GM18519 (cell line): ENCODE measurements at regions not wholly inside any gene's neighbourhood (a gene's known extent, or its start where the extent isn't known, plus 50 kb on each side); places are given as distances from the start of the nearest gene placed in this dataset.

Experiments used
- ATAC-seq: cut with Tn5 transposase; IDR thresholded peaks from one replicate; pipeline ENCODE4 v1.9.1; 2021; ENCODE audit warnings: mild to moderate bottlenecking, moderate library complexity; ENCODE audit not compliant: unreplicated experiment, low FRiP score

DNA sequence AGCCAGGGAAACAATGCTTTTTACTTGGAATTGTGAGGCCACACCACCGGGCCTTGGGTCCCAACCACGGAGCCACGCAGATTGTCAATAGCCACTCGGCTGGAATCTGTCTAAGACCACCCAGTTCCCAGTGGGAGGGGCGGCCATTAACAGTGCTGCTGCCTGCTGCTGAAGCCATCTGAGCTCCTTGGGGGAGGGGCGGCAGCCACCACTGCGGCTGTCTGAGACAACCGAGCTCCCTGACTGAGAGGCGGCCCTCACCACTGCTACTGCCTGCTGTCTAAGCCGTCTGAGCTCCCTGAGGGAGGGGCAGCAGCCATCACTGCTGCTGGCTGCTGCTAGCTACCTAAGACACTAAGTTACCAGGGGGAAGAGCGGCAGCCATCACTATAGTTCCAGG is 64.3 kb downstream of the DMRTA2 start:
- ATAC-seq, result no peak

DNA sequence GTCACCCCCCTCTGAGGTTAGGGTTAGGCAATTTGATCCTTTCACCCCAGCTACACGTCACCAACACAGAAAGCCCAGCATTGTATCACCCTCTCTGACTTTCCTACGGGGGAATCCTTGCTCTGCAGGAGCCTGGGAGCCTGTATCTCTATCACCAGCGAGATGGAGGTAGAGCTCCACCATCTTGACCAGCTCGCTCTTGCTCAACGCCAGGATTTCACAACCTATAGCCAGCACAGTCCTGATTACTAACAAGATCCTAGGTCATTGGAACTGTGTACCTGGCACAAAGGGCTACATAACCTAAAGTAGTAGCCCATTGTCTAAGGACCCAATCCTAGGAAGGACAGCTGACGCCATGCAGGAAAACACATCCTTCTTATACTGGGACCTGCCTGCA is 66.1 kb downstream of the DMRTA2 start:
- no peak for ATAC-seq

DNA sequence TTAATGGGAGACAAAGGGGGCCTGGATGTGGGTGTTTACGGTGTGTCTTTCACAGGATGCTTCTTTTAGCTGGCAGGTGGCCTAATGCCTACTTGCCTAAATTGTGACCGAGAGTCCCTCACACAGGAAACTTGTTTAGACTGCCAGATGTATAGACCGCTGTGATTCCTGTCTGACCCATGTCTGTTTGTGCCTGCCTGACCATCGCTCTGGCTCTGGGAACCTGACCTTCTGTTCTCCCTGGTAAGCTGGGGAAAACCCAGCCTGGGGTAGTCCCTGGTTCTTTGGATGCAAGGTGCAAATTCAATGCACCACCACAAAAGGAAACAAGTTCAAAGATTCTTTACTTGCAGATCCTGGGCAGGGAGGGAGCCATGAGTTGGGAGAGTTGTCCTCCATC is 68.4 kb downstream of the DMRTA2 start:
- ATAC-seq, result no peak

DNA sequence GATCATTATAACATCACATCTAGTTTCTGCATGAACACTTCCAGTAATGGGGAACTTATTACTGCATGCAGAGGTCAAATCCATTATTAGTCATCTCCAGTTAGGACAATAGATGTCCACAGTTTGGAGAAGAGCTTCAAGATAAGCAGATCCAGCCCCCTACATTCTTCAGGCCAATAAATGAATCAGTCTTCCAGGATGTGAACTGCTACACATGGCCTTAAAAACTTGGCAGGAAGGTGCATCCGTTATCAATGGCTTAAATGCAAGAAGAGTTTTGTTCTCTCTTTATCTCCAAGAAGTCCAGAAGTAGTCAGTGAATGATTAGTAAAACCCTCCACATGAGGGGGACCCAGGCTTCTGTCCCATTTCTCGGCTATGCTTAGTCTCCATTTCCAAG is 70.8 kb downstream of the DMRTA2 start:
- no peak for ATAC-seq

DNA sequence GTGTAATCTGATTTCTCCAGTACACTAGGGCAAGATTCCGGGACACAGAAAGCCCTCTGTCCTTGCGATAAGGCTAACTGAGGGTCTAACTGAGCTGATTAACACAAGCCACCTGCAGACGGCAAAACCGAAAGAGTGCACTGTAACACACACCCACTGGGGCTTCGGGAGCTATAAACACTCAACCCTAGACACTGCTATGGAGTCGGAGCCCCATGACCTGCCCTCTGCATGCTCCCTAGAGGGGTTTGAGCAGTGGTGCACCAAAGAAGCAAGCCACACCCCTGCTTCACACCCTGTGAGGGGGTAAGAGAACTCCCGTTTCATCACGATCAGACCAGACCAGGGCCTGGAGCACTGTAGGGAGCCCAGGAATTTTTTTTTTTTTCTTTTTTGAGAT is 72.4 kb downstream of the DMRTA2 start:
- no peak for ATAC-seq

DNA sequence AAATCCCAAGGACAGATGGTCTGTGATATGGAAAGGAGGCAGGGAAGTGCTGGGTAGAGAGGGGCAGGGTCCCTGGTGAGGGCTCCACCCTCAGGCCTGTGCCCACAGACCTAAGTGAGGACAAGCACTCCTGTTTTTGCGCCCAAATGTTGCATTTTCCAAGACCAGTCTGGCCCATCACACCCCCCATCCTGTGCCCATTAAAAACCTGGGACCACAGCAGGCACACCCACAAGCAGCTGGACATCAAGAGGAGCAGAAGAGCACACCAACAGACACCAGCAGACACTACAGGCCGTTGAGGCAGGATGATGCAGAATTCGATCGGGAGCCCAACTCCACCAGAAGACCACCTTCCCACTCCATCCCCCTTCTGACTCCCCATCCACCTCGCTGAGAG is 72.8 kb downstream of the DMRTA2 start:
- ATAC-seq, result no peak

DNA sequence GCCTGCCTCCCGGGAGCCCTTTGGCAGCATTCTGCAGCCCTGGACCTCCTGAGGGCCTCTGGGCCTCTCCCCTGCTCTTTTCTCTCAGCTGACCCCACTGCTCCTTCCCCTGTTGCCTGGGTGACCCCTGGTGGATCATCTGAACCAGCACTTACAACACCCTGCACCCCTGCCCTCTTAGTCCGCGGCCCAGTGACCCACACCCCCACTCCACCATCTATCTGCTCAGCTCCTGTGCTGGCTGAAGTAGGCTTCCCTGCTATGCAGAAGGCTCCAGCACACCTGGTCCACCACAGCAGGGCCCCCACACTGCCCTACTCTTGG is 74.0 kb downstream of the DMRTA2 start:
- no peak for ATAC-seq

DNA sequence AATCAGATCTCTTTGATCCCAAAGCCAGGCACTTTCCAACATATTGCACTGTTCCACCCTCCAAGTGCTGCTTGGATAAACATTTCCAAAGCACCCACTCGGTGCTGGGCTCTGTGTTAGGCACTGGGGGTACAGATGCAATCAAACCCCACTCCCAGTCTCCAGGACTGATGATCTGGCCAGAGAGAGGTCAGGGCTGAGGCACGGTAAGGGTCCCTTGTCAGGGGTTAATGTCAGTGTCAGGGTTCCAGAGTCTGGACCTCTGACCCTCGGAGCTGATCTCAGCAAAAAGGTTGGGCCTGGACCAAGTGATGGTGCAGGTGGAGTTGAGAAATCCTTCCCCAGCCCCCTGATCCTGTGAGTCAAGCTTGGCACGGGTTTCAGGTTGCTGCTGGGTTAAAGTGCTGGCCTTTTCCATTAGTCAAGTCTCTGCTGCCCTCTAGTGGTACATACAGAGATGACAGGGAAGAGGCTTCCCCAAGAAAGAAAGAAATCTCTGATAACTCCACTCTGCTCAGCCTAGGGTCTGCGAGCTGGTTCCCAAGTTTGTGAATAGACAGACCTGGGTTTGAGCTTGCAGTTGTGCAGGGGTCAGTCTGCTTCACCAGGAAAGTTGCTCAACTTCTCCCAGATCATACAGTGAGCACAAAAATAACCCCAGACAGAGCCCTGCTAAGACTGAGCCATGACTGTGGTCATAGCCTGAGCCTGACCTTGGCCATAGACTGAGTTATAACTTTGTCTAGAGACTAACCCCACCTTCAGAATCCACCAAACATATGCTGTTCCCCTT is 74.6 kb downstream of the DMRTA2 start:
- peak; percentile 49 for ATAC-seq

DNA sequence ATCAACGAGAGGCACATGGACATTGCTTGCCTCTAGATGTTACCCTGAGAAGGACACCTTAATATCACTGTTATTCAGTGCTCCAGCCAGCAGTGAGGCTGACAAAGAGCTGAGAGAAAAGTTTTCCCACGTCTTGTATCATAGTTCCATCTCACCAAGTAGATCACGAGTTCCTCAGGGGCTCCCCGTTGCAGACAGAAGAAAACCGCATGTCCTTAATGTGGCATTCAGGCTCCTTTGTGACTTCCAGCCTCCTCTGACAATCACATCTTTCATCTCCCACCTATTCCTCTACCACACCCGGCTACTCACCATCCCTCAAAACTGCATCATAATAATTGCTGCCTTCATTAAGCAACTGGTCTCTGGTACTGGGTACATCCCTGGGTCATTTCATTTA is 75.3 kb downstream of the DMRTA2 start:
- ATAC-seq, result no peak

DNA sequence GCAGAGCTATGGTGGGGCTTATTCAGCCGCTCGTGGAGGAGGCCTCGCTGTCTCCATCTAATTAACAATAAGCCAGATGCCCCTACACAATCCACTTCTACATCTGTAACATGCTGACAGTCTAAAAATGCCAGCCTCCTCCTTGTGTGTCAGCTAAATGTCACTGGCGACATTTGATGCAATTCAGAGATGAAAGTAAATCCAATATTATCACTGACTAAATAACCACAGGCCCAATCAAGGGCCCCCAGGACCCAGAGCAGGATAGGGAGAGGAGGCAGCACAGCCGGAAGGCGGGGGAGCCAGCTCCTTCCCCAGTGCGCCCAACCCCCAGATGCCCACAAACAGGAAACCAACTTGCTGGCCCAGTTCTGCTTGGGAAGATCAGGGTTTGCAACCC is 76.6 kb downstream of the DMRTA2 start:
- ATAC-seq, result no peak

DNA sequence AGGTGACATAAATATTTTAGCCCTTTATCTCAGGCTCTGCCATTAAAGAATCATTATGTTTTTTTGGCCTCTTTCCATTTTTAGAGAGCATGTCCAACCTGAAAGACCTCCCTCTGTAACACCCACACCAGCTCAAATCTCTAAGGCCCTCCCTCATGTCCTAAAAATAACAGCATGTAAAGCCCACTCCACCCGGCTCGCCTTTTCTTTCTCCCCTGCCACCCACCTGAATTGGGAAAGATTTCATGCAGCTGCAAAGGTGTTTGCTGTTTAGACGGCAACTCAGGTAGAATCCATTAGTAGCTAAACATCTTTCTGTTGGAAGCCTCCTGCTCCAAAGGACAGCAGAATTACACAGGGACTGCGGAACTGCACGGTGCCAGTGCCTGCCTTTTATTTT is 79.9 kb downstream of the DMRTA2 start:
- no peak for ATAC-seq

DNA sequence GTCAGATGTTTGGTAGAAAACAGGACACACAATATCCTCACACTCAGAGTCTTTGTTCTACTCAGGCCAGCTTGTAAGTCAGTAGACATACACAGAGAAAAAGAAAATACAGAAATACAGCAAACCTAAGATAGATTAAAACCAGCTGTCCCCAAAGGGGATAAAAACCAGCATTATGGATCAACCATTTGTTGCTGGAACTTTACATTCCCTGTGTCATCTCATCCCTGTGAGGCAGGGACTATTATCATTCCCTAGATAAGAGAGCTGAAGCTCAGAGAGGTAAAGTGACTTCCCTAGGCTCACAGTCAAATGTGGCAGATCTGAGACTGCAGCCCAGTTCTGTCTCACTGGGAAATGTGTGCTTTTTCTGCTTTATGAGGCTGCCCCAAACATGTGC is 80.7 kb downstream of the DMRTA2 start:
- ATAC-seq, result no peak

DNA sequence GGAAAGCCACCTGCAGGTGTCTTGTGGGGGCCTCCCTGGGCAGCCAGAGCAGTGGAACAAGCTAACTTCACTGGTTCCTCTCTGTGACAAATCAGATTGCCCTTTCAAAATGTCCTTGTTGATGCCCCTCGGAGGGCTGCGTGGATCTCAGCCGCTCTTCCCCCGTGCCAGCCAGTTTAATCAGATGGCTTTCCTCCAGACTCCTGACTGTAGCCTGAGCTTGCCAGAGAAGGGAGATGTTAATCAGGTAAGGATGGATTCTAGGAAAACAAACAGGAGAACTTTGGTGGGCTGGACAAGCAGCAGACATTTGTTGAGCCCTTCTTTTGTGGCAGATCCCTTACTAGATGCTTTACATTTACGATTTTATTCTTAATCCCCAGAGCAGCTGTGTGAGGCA is 88.2 kb downstream of the DMRTA2 start:
- no peak for ATAC-seq

DNA sequence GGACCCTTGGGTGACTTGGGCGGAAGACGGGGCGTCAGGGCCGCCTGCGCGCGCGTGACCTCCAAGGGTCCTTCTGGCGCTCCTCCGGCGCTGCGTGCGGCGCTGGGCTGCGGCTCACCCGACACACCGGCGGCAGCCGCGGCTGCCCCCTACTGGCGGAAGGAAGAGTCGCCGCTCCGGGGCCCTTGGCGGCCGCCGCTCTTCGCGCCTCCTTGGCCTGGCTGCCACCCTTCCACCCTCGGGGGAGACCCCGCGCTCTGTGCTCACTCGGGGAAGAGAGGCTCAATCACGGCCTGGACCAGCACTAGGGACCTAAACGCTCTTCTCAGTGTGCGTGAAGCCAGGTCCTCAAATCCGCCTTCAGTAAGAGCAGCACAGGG is 89.7 kb downstream of the DMRTA2 start:
- peak; percentile 80 for ATAC-seq

DNA sequence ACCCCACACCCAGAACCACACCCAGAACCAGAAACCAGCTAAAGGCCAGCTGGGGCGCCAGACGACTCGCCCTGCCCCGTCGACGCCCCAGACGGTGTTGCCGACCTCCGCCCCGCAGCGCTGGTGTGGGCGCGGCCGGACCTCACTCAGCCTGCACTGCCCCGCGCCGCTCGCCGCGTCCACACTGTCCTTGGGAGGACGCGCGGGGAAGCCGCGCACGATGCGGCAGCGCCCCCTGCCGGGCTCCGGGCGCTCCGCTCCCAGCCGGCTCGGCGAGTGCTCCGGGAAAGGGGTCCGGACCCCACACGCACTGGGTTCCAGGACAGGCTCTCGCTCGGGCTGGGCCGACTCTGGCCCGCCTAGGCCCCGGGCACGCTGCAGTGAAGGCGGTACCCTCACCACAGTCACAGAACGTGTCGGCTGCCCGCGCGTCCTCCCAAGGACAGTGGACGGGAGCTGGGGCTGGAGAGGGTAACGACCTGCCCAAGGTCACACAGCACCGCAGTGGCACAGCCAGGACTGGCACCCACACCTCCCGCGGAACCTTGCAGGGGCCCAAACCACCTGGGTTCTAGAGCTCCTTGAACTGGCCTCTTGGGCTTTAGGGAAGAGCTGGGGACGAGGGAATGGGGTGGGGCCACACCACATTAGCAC is 90.2 kb downstream of the DMRTA2 start:
- peak; percentile 76 for ATAC-seq

DNA sequence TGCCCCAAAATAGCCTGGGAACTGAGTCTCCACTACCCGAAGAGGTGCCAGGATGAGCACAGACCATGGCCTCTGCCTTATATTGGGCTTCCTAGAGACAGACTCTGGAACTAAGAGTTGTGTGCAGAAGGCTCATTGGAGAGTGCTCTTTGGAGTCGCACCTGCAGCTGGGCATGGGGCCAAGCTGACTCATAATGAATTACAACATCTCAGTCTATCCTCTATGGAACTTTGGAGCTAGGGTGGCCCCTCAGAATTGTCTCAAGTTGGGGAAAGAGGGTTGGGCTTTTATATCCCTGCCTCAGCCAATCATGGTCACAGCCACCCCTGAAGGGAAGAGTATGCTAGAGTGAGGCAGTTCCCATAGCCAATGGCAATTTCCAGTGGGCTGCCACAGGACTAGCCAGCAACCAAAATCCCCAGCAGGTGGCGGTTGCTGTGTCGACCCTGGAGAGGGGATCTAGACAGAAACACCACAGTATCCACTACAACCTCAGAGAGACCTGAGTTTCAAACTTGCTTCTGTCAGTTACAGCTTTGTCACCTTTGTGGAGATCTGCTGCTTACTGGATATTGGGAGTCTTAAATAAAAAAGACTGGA is 93.8 kb downstream of the DMRTA2 start:
- ATAC-seq, result no peak

DNA sequence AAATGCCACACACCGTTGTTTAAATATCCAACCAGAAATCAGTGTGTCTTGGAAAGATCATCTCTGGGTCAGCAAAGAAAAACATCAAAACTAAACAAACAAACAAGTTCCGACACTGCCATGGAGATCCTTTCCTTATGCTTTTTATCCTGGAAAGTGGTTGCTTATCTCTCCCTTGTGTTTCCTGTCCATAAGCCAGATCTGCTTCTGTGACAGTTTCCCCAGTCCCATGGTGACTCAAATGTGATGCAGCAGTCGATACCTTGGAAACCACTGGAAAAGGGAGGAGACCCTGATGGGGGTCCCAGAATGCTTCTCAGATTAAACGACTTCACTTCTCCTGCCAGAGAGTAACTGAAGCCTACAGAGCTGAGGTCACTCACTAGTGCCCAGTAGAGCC is 94.7 kb downstream of the DMRTA2 start:
- no peak for ATAC-seq

DNA sequence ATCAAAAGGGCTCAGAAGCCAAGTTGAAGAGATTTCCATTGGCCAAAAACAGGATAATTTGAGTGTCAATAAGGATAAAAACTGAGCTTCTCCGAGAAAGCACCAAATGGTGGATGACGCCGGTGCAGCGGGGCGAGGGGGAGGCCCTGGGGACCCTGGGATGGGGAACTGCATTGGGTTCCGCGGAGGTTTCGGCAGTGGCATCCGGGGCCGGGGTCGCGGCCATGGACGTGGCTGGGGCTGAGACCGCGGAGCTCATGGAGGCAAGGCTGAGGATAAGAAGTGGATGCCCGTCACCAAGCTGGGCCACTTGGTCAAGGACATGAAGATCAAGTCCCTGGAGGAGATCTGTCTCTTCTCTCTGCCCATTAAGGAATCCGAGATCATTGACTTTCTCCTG is 97.2 kb downstream of the DMRTA2 start:
- no peak for ATAC-seq

DNA sequence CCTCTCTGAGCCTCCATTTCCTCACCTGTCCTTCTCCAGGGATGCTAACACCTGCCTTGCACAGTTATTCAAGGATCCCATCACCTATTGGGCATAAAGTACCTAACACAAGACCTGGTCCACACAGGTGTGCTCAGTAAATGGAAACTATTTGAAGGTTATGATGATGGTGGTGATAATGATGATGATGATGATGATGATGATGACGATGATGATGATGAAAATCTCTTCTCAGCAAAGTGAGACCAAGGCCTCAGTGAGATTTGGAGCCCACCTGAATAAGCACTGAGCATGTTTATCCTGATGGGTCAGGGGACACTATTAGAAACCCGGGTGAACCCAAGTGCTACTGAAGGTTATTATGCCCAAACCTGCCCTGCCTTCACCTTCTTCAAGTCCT is 100.7 kb downstream of the DMRTA2 start:
- no peak for ATAC-seq

DNA sequence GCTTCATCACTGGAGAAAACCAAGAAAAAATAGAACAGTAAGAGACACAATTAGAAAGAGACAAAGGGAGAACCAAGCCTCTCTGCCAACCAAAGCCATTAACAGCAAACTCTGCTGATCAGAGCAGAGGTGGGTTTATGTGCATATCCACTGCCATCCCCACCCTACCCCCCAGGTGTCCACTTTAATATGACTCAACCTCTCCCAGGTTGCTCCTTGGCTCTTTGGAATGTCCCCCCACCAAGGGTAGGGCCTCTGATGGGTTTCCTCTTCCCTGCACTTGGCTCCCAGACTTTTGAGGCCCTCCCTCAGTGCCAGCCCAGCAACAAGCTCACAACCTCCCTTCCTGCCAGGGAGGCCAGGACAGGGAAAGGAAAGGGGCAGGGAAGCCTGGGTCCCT is 104.8 kb downstream of the DMRTA2 start:
- ATAC-seq, result no peak

DNA sequence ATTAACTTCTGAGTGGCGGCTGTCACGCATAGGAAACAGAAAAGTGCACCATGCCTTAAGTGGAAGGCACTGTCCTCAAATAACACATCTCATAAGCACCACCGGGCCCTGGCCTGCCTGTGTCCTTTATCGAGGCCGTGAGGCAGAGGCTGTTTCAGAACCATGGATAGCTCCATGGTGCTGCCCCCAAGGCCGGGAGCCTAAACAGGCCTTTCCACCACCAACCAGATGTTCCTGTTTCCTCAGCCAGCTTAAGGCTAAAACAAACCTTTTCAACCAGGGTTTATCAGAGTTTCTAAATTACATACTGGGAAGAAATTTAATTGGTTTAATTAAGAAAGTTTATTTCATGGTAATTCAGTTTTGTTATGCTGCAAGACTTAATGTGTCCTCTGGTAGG is 114.4 kb downstream of the DMRTA2 start:
- ATAC-seq, result no peak

DNA sequence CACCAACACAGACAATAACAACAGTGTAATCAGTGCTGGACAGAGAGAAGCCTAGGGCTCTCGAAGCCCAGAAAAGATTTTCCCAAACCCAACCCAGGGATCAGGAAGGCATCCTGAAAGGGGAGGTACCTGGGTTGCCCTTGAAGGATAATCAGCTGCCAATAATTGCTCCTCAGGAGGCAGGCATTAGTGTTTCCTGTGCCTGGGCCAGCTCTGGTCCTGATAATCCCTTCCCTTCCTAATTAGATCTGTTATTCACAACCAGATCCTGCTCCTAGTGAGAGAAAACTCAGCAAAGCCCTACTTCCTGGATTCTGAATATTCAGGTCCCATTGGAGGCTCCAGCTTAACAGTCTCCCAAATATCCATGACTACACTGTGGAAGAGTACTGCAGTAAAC is 117.4 kb downstream of the DMRTA2 start:
- ATAC-seq, result no peak
